Endothelial cell of hepatic sinusoid (primary cell): ENCODE measurements at regions not wholly inside any gene's neighbourhood (a gene's known extent, or its start where the extent isn't known, plus 50 kb on each side); places are given as distances from the start of the nearest gene placed in this dataset.

ENCODE experiments used
- in situ Hi-C: cut with HindIII; loops from 2 replicates; pipeline ENCODE4 v1.10.0; 2017; ENCODE audit warnings: low sequenced_read_pairs

- in situ Hi-C loops, result no loop called here
Observed at GRCh38 chr11:27783701-27784355, 83.6 kb upstream of the BDNF start.

DNA sequence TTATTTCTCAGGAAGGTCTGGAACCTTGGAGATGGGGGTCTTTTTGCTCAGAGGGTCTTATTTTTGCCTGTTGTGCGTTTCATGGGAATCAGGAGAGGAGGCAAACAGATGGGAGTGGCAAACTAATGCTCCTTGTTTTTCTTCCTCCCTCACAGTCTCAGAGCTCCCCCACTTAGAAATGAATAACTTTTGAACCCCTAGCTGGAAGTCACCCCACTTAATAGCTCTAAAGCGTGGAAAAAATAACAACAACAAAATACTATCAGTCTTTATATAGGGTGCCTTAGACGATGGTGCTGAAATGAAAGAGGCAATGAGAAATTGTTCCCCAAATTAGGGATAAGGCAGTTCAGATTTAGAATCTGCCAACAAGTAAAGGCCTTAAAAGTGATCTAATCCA lies 76.8 kb upstream of the BDNF start:
- in situ Hi-C loops, result no loop called here

GRCh38 chr11:27773884-27774283 lies 73.6 kb upstream of the BDNF start:
- in situ Hi-C loops, result no loop called here

DNA sequence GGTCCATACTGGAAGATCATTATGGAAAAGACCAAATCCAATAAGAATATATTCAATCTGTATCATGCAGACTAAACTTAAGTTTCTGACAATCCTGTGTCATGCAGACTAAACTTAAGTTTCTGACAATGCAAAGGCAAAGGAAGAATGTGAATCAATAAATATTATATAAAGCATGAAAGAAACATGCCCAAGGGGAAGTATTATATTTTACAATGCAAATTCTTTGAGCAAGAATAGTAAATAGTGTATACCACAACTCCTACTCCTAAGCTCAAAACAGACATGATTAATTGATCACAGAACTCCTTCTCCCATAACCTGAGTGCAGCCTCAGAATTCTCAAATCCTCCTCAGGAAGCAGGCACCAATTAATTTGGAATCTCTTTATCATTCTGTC lies 71.3 kb upstream of the BDNF start:
- in situ Hi-C loops, result no loop called here

DNA sequence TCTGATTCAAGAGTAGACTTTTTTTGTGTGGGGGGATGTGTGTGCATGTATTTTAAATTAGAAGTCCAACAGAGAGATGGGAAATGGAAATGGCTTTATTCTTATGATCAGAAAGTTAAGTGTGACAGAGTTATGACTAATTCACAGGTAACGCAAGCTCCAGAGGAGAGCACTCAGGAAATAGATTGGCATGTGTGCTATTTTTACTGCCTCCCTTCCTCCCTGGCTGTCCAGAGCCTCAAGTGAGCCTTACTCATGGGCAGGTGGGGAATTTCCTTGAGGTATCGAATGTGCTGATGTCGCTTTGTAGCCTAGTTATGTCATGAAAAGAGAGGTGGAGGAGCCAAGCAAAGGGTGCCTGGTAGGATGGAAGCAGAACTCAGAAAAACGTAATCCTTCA lies 70.3 kb upstream of the BDNF start:
- in situ Hi-C loops, result no loop called here

- in situ Hi-C loops, result no loop called here
Observed at GRCh38 chr11:27763736-27764135, 63.5 kb upstream of the BDNF start.

- in situ Hi-C loops, result no loop called here
Observed at GRCh38 chr11:27761356-27761755, 61.1 kb upstream of the BDNF start.

- in situ Hi-C loops, result no loop called here
Observed at GRCh38 chr11:27757953-27758352, 57.7 kb upstream of the BDNF start.

GRCh38 chr11:27754035-27755017 lies 54.1 kb upstream of the BDNF start:
- in situ Hi-C loops, result no loop called here
